PC-9 (cell line): ENCODE measurements at regions not wholly inside any gene's neighbourhood (a gene's known extent, or its start where the extent isn't known, plus 50 kb on each side); places are given as distances from the start of the nearest gene placed in this dataset.
"Not testable (repeated sequence)": the region's sequence is repeated elsewhere in the genome, so short reads cannot be mapped to it uniquely, and the experiment has no call there.

Experiments used
- CTCF ChIP-seq: fragments of 200-600 bp; sonication (generic); conservative IDR thresholded peaks from 2 replicates; pipeline ENCODE4 v1.6.1; 2017; ENCODE audit warnings: mixed run types, antibody characterized with exemption, mild to moderate bottlenecking, moderate library complexity
- EZH2 ChIP-seq: fragments of 200-600 bp; sonication (generic); IDR thresholded peaks from 2 replicates; pipeline ENCODE4 v1.8.0; 2017; ENCODE audit warnings: antibody characterized with exemption, low read depth

GRCh38 chr14:105628126-105628525, 101.7 kb downstream of the TMEM121 start:
- TF ChIP-seq CTCF, EZH2: not testable (repeated sequence)
